Prostate gland (tissue), 2 donors: ENCODE measurements at regions not wholly inside any gene's neighbourhood (a gene's known extent, or its start where the extent isn't known, plus 50 kb on each side); places are given as distances from the start of the nearest gene placed in this dataset.

Experiments
- POLR2AphosphoS5 ChIP-seq: sonication (generic); formaldehyde crosslinking; IDR thresholded peaks from one replicate; pipeline ENCODE4 v1.6.1; 2017; ENCODE audit warnings: antibody characterized with exemption
- TF ChIP-seq, protein P1 (sequence below), 4 experiments: fragments of 200-600 bp in 2 of 4; fragments of 450-650 bp in 2 of 4; sonication (generic) in 2 of 4; IDR thresholded peaks; 1 replicate in 3 of 4; 2 replicates in 1 of 4; pipeline ENCODE4 v1.5.1; 2016 to 2019; ENCODE audit warnings: antibody characterized with exemption in 4 of 4, mild to moderate bottlenecking in 2 of 4, moderate library complexity in 2 of 4

DNA sequence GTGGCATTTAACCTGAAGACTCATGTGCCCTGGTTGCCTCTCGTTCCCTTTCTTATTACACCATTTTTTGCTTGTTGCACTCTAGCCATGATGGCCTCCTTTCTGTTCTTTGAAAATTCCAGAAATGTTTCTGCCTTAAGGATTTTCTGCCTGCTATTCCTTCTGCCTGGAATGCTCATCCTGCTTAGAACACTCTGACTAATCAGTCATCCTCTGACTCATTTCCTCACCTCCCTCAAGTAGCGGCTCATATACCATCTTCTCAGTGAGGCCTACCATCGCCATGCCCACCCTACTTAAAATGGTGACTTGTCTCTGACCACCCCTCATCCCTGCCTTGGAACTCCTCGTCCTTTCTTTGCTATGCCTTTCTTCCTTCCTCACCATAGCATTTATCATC lies 68.8 kb downstream of the KIF4B start:
- TF ChIP-seq POLR2AphosphoS5 = no peak
- TF ChIP-seq, protein P1, sequence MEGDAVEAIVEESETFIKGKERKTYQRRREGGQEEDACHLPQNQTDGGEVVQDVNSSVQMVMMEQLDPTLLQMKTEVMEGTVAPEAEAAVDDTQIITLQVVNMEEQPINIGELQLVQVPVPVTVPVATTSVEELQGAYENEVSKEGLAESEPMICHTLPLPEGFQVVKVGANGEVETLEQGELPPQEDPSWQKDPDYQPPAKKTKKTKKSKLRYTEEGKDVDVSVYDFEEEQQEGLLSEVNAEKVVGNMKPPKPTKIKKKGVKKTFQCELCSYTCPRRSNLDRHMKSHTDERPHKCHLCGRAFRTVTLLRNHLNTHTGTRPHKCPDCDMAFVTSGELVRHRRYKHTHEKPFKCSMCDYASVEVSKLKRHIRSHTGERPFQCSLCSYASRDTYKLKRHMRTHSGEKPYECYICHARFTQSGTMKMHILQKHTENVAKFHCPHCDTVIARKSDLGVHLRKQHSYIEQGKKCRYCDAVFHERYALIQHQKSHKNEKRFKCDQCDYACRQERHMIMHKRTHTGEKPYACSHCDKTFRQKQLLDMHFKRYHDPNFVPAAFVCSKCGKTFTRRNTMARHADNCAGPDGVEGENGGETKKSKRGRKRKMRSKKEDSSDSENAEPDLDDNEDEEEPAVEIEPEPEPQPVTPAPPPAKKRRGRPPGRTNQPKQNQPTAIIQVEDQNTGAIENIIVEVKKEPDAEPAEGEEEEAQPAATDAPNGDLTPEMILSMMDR (IDR thresholded peaks at IDR 0.05) = no peak
